GM15510 (cell line): ENCODE measurements at regions not wholly inside any gene's neighbourhood (a gene's known extent, or its start where the extent isn't known, plus 50 kb on each side); places are given as distances from the start of the nearest gene placed in this dataset.

Experiments
- POLR2A ChIP-seq: IDR thresholded peaks from 3 replicates; pipeline ENCODE4 v1.6.1; 2011; ENCODE audit warnings: borderline replicate concordance; ENCODE audit not compliant: insufficient read length; ENCODE audit errors: extremely low read depth

GRCh38 chr2:194382221-194382620 lies 1274.8 kb upstream of the SLC39A10 start:
- no peak for TF ChIP-seq POLR2A

GRCh38 chr2:194380011-194380410 lies 1277.0 kb upstream of the SLC39A10 start:
- TF ChIP-seq POLR2A = no peak

GRCh38 chr2:194363878-194364277 lies 1293.1 kb upstream of the SLC39A10 start:
- TF ChIP-seq POLR2A = no peak

GRCh38 chr2:194363295-194363694 lies 1293.7 kb upstream of the SLC39A10 start:
- TF ChIP-seq POLR2A = no peak

- no peak for TF ChIP-seq POLR2A
Observed at GRCh38 chr2:194352505-194352904, 1304.5 kb upstream of the SLC39A10 start.

- TF ChIP-seq POLR2A = no peak
Observed at GRCh38 chr2:194346193-194346592, 1310.8 kb upstream of the SLC39A10 start.

- no peak for TF ChIP-seq POLR2A
Observed at GRCh38 chr2:194345347-194345746, 1311.7 kb upstream of the SLC39A10 start.

- TF ChIP-seq POLR2A = no peak
Observed at GRCh38 chr2:194343167-194343566, 1313.9 kb upstream of the SLC39A10 start.

- TF ChIP-seq POLR2A = no peak
Observed at GRCh38 chr2:194332799-194333490, 1324.1 kb upstream of the SLC39A10 start.

- TF ChIP-seq POLR2A = no peak
Observed at GRCh38 chr2:194328456-194328855, 1328.6 kb upstream of the SLC39A10 start.

- TF ChIP-seq POLR2A = no peak
Observed at GRCh38 chr2:194327196-194327888, 1329.7 kb upstream of the SLC39A10 start.

- TF ChIP-seq POLR2A = no peak
Observed at GRCh38 chr2:194323740-194324139, 1333.3 kb upstream of the SLC39A10 start.

- TF ChIP-seq POLR2A = no peak
Observed at GRCh38 chr2:194320520-194320919, 1336.5 kb upstream of the SLC39A10 start.

GRCh38 chr2:194319222-194319992 lies 1337.6 kb upstream of the SLC39A10 start:
- no peak for TF ChIP-seq POLR2A

- TF ChIP-seq POLR2A = no peak
Observed at GRCh38 chr2:194314042-194314441, 1343.0 kb upstream of the SLC39A10 start.
